Right cardiac atrium (tissue), 5 donors: ENCODE measurements at regions not wholly inside any gene's neighbourhood (a gene's known extent, or its start where the extent isn't known, plus 50 kb on each side); places are given as distances from the start of the nearest gene placed in this dataset.
"Not testable (repeated sequence)": the region's sequence is repeated elsewhere in the genome, so short reads cannot be mapped to it uniquely, and the experiment has no call there.

ENCODE experiments used
- ATAC-seq, 2 donors: fragments of 200-7000 bp; cut with Tn5 transposase; one replicate each; pipeline versions ENCODE4 v1.8.0 to v1.9.1; 2020; ENCODE audit warnings: moderate library complexity in 2 of 2, mild to moderate bottlenecking in 1 of 2
- DNase-seq, 3 donors: peaks; one replicate each; pipeline ENCODE4 v3.0.0-alpha.2; 2020
- H3K27ac ChIP-seq: one replicate; pipeline ENCODE4 v1.5.1; 2013; ENCODE audit warnings: mild to moderate bottlenecking, low read length, control low read depth, moderate library complexity
- H3K27me3 ChIP-seq: one replicate; pipeline ENCODE4 v1.6.1; 2013; ENCODE audit not compliant: control insufficient read depth, insufficient read depth
- H3K4me1 ChIP-seq: one replicate; pipeline ENCODE4 v1.6.1; 2013; ENCODE audit warnings: low read length; ENCODE audit not compliant: control insufficient read depth, insufficient read depth
- H3K4me3 ChIP-seq: one replicate; pipeline ENCODE4 v1.5.1; 2013; ENCODE audit warnings: low read length, control low read depth
- H3K9me3 ChIP-seq: one replicate; pipeline ENCODE4 v1.6.1; 2013; ENCODE audit warnings: low read length; ENCODE audit not compliant: control insufficient read depth
- WGBS: extraction: QIAGEN DNeasy Blood & Tissue Kit; methylation state at CpG from one replicate; pipeline ENCODE4 v1.1.7; 2013; 5-methylcytosine and 5-hydroxymethylcytosine counted together
- intact Hi-C, 4 donors: fragments of 100-400 bp; cut with DNase I; formaldehyde crosslinking; loops; one replicate each; pipeline versions ENCODE4 v1.11.0 to v1.14.0; 2022 to 2023
- donor health status: healthy with polysubstance abuse.
- donor health status: DM: no; HTN: yes; CAD: no.
- donor health status: DM: no; HTN: no; CAD: no.
- donor health status: DM: no; HTN: yes; CAD: no; lungs with severe emphysema.
- donor health status: DM: yes; HTN: yes; CAD: no.

DNA sequence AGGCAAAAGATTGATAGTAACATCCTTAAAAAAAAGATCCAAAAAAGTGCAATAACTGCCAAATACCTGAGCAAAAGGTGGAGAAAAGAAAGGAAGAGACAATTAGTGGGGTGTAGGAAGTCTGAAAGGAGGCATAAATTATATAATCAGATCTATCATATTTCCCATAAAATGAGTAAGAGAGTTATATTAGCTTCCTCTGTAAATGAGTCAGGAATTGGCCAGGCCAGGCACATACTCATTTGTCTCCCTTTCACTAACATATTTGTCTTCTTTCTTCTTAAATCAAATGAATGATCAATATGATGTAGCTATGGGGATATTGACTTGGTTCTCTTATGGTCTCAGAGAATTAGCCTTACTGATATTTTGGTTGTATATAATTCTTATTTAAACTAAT lies 292.3 kb upstream of the CADM2 start:
- no peak for DNase-seq
- no peaks in the 10 kb centered on the region for H3K4me1 ChIP-seq
- H3K27ac ChIP-seq = no peak overlapping the region
- H3K4me3 ChIP-seq = no peak overlapping the region
- H3K27me3 ChIP-seq = no peaks in the 10 kb centered on the region
- no peak for ATAC-seq
- intact Hi-C loops = no loop called here
- H3K9me3 ChIP-seq = no peaks in the 10 kb centered on the region

GRCh38 chr3:84679211-84679610 lies 279.6 kb upstream of the CADM2 start:
- Histone ChIP-seq H3K27me3 (no peaks in the 10 kb centered on the region), H3K9me3 (no peaks in the 10 kb centered on the region), H3K27ac (no peak overlapping the region), H3K4me1 (no peaks in the 10 kb centered on the region), H3K4me3 (no peak overlapping the region)
- no peak for DNase-seq
- ATAC-seq = no peak
- intact Hi-C loops = no loop called here

GRCh38 chr3:84680700-84681099 lies 278.1 kb upstream of the CADM2 start:
- Histone ChIP-seq H3K27ac (no peak overlapping the region), H3K4me1 (no peaks in the 10 kb centered on the region), H3K27me3 (no peaks in the 10 kb centered on the region), H3K4me3 (no peak overlapping the region), H3K9me3 (no peaks in the 10 kb centered on the region)
- intact Hi-C loops = no loop called here
- DNase-seq (no peak), ATAC-seq (no peak)

DNA sequence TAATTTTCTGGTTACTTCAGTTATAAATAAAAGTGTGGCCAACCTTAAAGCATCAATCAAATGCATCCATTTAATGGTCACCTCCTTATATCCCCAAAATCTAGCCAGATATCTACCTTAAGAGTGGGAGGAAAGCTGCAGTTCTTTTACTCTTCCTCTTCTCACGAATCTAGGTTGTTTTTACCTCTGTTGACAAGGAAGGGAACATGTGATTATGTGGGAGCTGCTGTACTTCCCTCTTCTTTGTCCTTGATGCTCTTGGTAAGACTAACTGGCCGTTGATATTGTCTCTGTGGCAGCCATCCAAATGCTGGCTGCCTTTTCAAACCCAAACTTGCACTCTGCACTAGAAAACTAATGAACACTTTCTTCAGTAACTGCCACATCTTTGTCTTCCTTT lies 275.3 kb upstream of the CADM2 start:
- WGBS = 22% methylated on average over 2 of the region's 2 CpGs
- ATAC-seq (no peak), DNase-seq (no peak)
- Histone ChIP-seq H3K27me3 (no peaks in the 10 kb centered on the region), H3K27ac (no peak overlapping the region), H3K9me3 (no peaks in the 10 kb centered on the region), H3K4me1 (no peaks in the 10 kb centered on the region), H3K4me3 (no peak overlapping the region)
- intact Hi-C loops = no loop called here

DNA sequence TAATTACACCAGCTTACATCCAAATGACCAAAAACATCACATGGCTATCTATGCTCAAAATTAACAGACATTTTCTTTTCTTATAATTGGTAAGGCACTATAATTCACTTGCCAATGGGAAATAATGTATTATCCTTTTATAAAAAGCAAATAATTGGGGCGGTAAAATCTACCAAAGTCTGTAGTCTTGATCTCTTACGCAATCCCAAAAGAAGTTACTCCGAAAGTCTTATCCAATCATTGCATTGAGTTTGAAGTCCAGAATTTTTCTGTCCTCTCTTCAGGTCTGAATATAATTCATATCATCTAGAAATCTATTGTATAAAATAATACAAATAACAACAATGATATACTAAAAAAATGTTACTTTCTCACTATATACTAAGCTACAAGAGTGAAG lies 273.3 kb upstream of the CADM2 start:
- Histone ChIP-seq H3K4me1 (no peaks in the 10 kb centered on the region), H3K27me3 (no peaks in the 10 kb centered on the region), H3K4me3 (no peak overlapping the region), H3K9me3 (no peaks in the 10 kb centered on the region), H3K27ac (no peak overlapping the region)
- intact Hi-C loops = no loop called here
- 92% methylated on average over 3 of the region's 3 CpGs for WGBS
- DNase-seq (no peak), ATAC-seq (no peak)

DNA sequence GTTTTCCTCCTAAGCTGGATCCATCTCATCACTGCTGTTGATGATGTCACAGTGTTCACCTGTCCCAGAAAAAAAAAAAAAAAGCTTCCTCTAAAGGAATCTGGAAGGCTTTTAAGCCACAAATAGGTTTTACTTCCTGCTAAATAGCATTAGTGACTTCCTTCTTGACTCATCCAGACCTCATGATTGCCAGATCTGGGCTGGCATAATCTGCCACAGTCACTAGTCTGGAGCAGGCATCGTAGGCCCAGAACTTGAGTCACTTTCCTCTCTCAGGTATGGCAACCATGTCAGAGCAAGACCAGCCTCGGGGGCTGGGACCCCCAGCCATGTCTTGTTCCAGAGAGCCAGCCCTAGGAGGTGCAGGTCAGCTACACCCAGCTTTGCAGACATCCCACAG lies 266.5 kb upstream of the CADM2 start:
- Histone ChIP-seq H3K27me3 (no peaks in the 10 kb centered on the region), H3K4me1 (no peaks in the 10 kb centered on the region), H3K9me3 (no peaks in the 10 kb centered on the region), H3K27ac (no peak overlapping the region), H3K4me3 (no peak overlapping the region)
- DNase-seq (peak in 1 of 3 donors; percentile 22), ATAC-seq (no peak)
- intact Hi-C loops = no loop called here
- WGBS = 47% methylated on average over 2 of the region's 2 CpGs

- not testable (repeated sequence) for ATAC-seq, H3K27me3 ChIP-seq
These were observed 248.5 kb upstream of the CADM2 start for GRCh38 chr3:84710288-84710687.

DNA sequence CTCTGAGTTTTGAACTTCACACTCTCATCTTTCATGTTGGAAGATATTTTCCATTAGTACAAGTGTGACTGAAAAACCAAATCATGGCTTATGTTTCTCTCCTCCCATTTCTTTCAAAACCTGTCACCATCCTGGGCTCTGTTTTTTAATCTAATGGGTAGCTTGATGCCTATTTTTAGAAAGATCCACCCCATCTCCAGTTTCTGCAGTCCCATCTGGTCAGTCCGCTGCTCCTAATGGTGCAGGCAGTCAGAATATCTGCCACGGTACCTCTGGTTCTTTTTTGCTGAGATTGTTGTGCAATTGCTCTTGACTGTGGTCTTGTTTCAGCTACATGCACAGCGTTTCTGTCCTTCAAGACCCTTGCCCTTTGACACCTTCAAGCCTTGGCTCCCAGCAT lies 240.9 kb upstream of the CADM2 start:
- H3K9me3 ChIP-seq = no peaks in the 10 kb centered on the region
- H3K27me3 ChIP-seq = no peaks in the 10 kb centered on the region
- no peak overlapping the region for H3K27ac ChIP-seq
- H3K4me1 ChIP-seq = no peaks in the 10 kb centered on the region
- DNase-seq (no peak), ATAC-seq (no peak)
- intact Hi-C loops = no loop called here
- no peak overlapping the region for H3K4me3 ChIP-seq
- WGBS = 63% methylated on average over 3 of the region's 3 CpGs

More at GRCh38 chr3:84710288-84710687, 248.5 kb upstream of the CADM2 start:
- intact Hi-C loops, H3K4me3 ChIP-seq, H3K27ac ChIP-seq, H3K9me3 ChIP-seq, DNase-seq, H3K4me1 ChIP-seq: not testable (repeated sequence)
- 51% methylated on average over 1 of the region's 1 CpG for WGBS

DNA sequence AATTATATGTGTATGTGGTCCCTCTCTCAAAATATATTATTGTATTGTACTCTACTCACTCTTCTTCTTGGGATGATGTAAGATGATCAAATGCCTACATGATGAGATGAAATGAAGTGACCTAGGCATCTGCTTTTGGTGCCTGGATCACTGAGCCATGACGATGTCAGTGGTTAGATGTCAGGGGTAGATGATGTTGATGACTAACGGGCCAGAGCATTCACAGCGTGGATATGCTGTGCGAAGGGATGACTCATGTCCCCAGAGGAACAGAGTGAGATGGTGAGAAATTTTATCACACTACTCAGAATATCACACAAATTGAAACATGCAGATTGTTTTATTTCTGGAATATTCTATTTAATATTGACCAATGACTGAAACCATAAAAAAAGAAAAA lies 233.9 kb upstream of the CADM2 start:
- Histone ChIP-seq H3K27me3 (no peaks in the 10 kb centered on the region), H3K4me3 (no peak overlapping the region), H3K4me1 (no peaks in the 10 kb centered on the region), H3K9me3 (no peaks in the 10 kb centered on the region), H3K27ac (no peak overlapping the region)
- DNase-seq = no peak
- intact Hi-C loops = no loop called here
- 48% methylated on average over 4 of the region's 4 CpGs for WGBS
- no peak for ATAC-seq

- no peak for DNase-seq
- WGBS = 44% methylated on average over 1 of the region's 1 CpG
- Histone ChIP-seq H3K9me3 (no peaks in the 10 kb centered on the region), H3K4me3 (no peak overlapping the region), H3K27ac (no peak overlapping the region), H3K4me1 (no peaks in the 10 kb centered on the region), H3K27me3 (no peaks in the 10 kb centered on the region)
- intact Hi-C loops = no loop called here
- ATAC-seq = no peak
These were observed 231.2 kb upstream of the CADM2 start for GRCh38 chr3:84727616-84728015.

- H3K4me3 ChIP-seq, intact Hi-C loops, DNase-seq, H3K9me3 ChIP-seq, ATAC-seq, H3K27me3 ChIP-seq, H3K4me1 ChIP-seq, H3K27ac ChIP-seq: not testable (repeated sequence)
- 100% methylated on average over 1 of the region's 1 CpG for WGBS
These were observed 224.1 kb upstream of the CADM2 start for GRCh38 chr3:84734731-84735130.

- intact Hi-C loops = no loop called here
- Histone ChIP-seq H3K4me3 (no peak overlapping the region), H3K27me3 (no peaks in the 10 kb centered on the region), H3K27ac (no peak overlapping the region), H3K4me1 (no peaks in the 10 kb centered on the region), H3K9me3 (no peaks in the 10 kb centered on the region)
- ATAC-seq (no peak), DNase-seq (no peak)
- WGBS = 41% methylated on average over 2 of the region's 2 CpGs
These were observed 220.7 kb upstream of the CADM2 start for GRCh38 chr3:84738086-84738485.
